ENCODE measurements at regions not wholly inside any gene's neighbourhood (a gene's known extent, or its start where the extent isn't known, plus 50 kb on each side); places are given as distances from the start of the nearest gene placed in this dataset.

DNA sequence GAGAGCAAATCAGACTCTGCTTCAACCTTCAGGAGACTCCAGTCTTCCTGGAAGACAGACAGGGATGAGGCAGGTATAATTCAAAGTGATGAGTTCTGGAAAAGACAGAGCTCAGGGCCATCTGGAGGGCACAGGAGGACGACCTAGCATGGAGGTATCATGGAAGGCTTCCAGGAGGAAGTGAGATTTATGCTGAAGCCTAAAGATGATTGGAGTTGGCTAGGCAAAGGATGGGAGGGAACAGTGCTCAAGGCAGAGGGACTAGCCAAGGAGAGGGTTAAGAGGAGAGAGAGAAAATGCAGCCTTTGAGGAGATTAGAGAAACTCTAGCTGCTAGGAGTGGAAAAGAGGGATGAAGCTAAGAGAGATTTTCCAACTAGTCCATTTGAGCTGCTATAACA is 438.5 kb downstream of the MED13L start:
- no peak for DNase-seq (ENCODE audit: low spot score in 2 of 2)
- no peak overlapping the region for H3K27ac ChIP-seq
- intact Hi-C loops (cut with DNase I; ENCODE audit: low total_unique reads) = no loop called here
- no peaks in the 10 kb centered on the region for H3K36me3 ChIP-seq
- H3K4me1 ChIP-seq = no peaks in the 10 kb centered on the region
- no peak for TF ChIP-seq POLR2A (IDR thresholded peaks at IDR 0.05)
- H3K9me3 ChIP-seq = no peaks in the 10 kb centered on the region
- no peaks in the 10 kb centered on the region for H3K27me3 ChIP-seq
- H3K4me3 ChIP-seq = no peak overlapping the region

DNA sequence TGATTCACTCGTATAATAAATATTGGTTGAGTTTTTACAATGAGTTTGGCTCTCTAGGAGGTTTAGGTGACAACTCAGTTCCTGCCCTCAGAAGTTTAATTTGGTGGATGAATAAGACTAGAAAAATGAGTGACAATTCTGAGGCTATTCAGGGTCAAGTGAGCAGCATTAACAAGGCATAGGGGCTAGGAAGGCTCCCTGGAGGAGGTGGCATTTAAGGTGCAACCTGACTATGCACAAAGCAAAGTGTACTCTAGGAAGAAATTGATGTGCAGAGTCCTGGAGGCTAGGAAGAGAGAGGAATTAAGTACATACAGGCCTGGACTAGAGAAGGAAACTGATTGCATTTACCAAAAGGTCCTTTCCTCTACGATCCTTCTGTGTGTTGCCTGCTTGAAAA is 440.3 kb downstream of the MED13L start:
- intact Hi-C loops (cut with DNase I; ENCODE audit: low total_unique reads) = no loop called here
- no peak for DNase-seq (ENCODE audit: low spot score in 2 of 2)
- Histone ChIP-seq H3K27me3 (no peaks in the 10 kb centered on the region), H3K4me1 (no peaks in the 10 kb centered on the region), H3K36me3 (no peaks in the 10 kb centered on the region), H3K4me3 (no peak overlapping the region), H3K27ac (no peak overlapping the region), H3K9me3 (no peaks in the 10 kb centered on the region)
- TF ChIP-seq, protein P1, sequence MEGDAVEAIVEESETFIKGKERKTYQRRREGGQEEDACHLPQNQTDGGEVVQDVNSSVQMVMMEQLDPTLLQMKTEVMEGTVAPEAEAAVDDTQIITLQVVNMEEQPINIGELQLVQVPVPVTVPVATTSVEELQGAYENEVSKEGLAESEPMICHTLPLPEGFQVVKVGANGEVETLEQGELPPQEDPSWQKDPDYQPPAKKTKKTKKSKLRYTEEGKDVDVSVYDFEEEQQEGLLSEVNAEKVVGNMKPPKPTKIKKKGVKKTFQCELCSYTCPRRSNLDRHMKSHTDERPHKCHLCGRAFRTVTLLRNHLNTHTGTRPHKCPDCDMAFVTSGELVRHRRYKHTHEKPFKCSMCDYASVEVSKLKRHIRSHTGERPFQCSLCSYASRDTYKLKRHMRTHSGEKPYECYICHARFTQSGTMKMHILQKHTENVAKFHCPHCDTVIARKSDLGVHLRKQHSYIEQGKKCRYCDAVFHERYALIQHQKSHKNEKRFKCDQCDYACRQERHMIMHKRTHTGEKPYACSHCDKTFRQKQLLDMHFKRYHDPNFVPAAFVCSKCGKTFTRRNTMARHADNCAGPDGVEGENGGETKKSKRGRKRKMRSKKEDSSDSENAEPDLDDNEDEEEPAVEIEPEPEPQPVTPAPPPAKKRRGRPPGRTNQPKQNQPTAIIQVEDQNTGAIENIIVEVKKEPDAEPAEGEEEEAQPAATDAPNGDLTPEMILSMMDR (IDR thresholded peaks at IDR 0.05) = no peak

DNA sequence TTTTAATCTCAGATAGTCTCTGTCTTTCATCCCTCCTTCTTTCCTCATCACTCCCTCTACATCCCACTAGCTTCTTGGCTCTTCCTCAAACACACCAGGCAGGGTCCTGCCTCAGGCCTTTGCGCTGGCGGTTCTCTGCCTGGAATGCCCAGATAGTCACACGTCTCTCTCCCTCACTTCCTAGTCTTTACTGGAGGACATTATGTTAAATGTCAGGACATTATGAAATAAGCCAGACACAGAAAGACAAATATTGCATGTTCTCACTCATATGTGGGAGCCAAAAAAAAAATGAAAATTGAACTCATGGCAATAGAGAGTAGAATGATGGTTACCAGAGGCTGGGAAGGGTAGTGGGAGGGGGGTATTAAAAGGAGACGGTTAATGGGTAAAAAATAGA is 442.0 kb downstream of the MED13L start:
- Histone ChIP-seq H3K27me3 (no peaks in the 10 kb centered on the region), H3K36me3 (no peaks in the 10 kb centered on the region), H3K27ac (no peak overlapping the region), H3K4me1 (no peaks in the 10 kb centered on the region), H3K4me3 (no peak overlapping the region), H3K9me3 (no peaks in the 10 kb centered on the region)
- intact Hi-C loops (cut with DNase I; ENCODE audit: low total_unique reads) = no loop called here
- no peak for DNase-seq (ENCODE audit: low spot score in 2 of 2)
- TF ChIP-seq, protein P1 (IDR thresholded peaks at IDR 0.05) = no peak
- TF ChIP-seq POLR2AphosphoS5 (IDR thresholded peaks at IDR 0.05) (peak in 1 of 3 donors; percentile 50), POLR2A (IDR thresholded peaks at IDR 0.05) (no peak)

DNA sequence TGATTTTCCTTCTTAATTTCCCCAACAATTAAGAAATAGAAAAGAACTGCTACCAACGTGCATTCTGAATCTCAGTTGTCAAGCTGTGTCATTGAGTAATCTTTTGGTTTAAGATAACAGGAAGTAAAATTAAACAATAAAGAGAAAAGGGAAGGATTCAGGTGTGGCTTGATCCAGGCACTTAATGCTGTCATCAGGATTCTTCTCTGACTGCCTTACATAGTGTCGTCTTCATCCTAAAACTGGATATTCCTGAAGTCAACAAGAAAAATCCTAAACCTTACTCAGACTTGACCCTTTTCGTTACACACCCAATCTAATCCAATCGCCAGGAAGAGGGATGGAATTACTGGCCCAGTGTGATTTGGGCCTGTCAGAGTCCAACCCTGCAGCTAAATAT is 443.8 kb downstream of the MED13L start:
- no peaks in the 10 kb centered on the region for H3K36me3 ChIP-seq
- no peaks in the 10 kb centered on the region for H3K27me3 ChIP-seq
- intact Hi-C loops (cut with DNase I; ENCODE audit: low total_unique reads) = no loop called here
- H3K27ac ChIP-seq = no peak overlapping the region
- no peak for DNase-seq (ENCODE audit: low spot score in 2 of 2)
- no peak for TF ChIP-seq POLR2AphosphoS5 (IDR thresholded peaks at IDR 0.05)
- no peak for TF ChIP-seq POLR2A (IDR thresholded peaks at IDR 0.05)
- H3K4me1 ChIP-seq = no peaks in the 10 kb centered on the region
- H3K4me3 ChIP-seq = no peak overlapping the region
- H3K9me3 ChIP-seq = no peaks in the 10 kb centered on the region

DNA sequence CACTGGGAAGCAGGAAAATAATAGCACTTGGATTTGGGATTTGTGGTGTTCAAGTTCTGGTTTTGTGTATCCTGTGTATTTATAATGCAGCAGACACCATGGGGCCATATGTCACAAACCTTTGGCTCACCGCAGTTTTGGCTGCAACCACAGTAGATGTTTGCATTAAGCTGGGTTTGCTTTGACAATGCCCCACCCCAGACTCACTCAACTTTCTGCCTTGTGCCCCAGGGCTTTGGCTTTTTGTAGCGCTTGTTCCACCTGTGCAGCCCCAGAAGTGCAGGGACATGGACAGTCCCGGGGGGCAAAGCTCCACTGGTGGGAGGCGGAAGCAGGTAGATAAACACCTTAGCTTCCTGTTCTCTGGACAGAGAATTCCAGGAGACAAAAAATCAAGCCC is 446.9 kb downstream of the MED13L start:
- DNase-seq (ENCODE audit: low spot score in 2 of 2) = no peak
- no peak overlapping the region for H3K4me3 ChIP-seq
- no peaks in the 10 kb centered on the region for H3K4me1 ChIP-seq
- TF ChIP-seq POLR2AphosphoS5 (IDR thresholded peaks at IDR 0.05) (no peak), POLR2A (IDR thresholded peaks at IDR 0.05) (no peak)
- TF ChIP-seq, protein P1 (IDR thresholded peaks at IDR 0.05) = no peak
- H3K27ac ChIP-seq = no peak overlapping the region
- no peaks in the 10 kb centered on the region for H3K27me3 ChIP-seq
- H3K9me3 ChIP-seq = no peaks in the 10 kb centered on the region
- intact Hi-C loops (cut with DNase I; ENCODE audit: low total_unique reads) = no loop called here
- H3K36me3 ChIP-seq = no peaks in the 10 kb centered on the region

DNA sequence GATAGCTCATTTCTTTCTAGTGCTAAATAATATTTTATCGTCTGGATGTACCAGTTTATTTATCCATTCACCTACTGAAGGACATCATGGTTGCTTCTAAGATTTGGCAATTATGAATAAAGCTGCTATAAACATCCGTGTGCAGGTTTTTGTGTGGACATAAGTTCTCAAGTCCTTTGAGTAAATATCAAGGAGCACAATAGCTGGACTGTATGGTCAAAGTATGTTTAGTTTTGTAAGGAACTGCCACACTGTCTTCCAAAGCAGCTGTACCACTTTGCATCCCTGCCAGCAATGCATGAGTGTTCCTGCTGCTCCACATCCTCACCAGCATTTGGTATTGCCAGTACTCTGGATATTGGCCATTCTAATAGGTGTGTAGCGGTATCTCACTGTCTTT is 447.4 kb downstream of the MED13L start:
- TF ChIP-seq POLR2AphosphoS5 (IDR thresholded peaks at IDR 0.05) = no peak
- no peak for TF ChIP-seq POLR2A (IDR thresholded peaks at IDR 0.05)
- TF ChIP-seq, protein P1 (IDR thresholded peaks at IDR 0.05) = no peak
- peaks cover 0 to 3% of the 10 kb centered on the region in 2 donors for H3K9me3 ChIP-seq
- no peak overlapping the region for H3K27ac ChIP-seq
- intact Hi-C loops (cut with DNase I; ENCODE audit: low total_unique reads) = no loop called here
- H3K4me3 ChIP-seq = no peak overlapping the region
- no peaks in the 10 kb centered on the region for H3K27me3 ChIP-seq
- H3K36me3 ChIP-seq = no peaks in the 10 kb centered on the region
- DNase-seq (ENCODE audit: low spot score in 2 of 2) = no peak
- H3K4me1 ChIP-seq = no peaks in the 10 kb centered on the region
